ENCODE measurements at regions not wholly inside any gene's neighbourhood (a gene's known extent, or its start where the extent isn't known, plus 50 kb on each side); places are given as distances from the start of the nearest gene placed in this dataset.

DNA sequence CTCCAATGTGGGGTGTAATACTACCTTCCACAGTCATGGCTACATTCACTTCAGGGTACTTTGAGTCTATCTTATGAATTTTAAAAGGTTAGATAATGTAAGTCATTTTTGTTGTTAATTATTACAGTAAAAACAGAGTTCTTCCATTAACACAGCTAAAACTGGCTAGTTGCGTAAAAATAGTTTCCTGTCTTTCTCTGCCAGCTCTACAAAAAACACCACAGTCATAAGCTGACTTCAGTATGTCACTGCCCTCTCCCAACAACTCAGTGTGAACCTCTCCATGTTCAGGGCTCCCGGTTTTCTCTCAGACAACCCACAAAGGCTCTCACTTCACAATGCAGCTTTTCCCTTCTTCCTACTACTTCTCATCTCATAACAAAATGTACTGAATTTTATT lies 84.8 kb upstream of the ITGA1 start:
- Histone ChIP-seq H3K36me3 (ENCODE audit: insufficient read depth, low read length) (no peaks in the 10 kb centered on the region), H3K79me2 (replicated peaks; ENCODE audit: insufficient read depth, low read length) (no peaks in the 10 kb centered on the region), H3K4me2 (ENCODE audit: low read length) (no peak overlapping the region), H3K27ac (ENCODE audit: low read length) (no peak overlapping the region), H3K9me3 (ENCODE audit: low read length) (no peaks in the 10 kb centered on the region), H3K9ac (ENCODE audit: low read length) (no peak overlapping the region), H2AFZ (ENCODE audit: low read depth, low read length) (no peak overlapping the region), H4K20me1 (ENCODE audit: insufficient read depth) (no peaks in the 10 kb centered on the region), H3K9me2 (ENCODE audit: insufficient read depth, low read length) (no peaks in the 10 kb centered on the region), H3K4me3 (ENCODE audit: low read length) (no peak overlapping the region), H3F3A (ENCODE audit: insufficient read depth, low read length, poor library complexity, severe bottlenecking) (no peaks in the 10 kb centered on the region), H3K27me3 (ENCODE audit: insufficient read depth, low read depth, low read length) (no peaks in the 10 kb centered on the region)
- TF ChIP-seq EZH2 (IDR thresholded peaks at IDR 0.05; ENCODE audit: borderline replicate concordance, insufficient read depth, low read length, poor library complexity, severe bottlenecking) (no peak), TAF1 (IDR thresholded peaks at IDR 0.05; ENCODE audit: low read depth) (no peak), RAD21 (conservative IDR thresholded peaks at IDR 0.05) (no peak), POLR2AphosphoS5 (IDR thresholded peaks at IDR 0.05) (no peak), SMC3 (conservative IDR thresholded peaks at IDR 0.05; ENCODE audit: poor library complexity) (no peak), MXI1 (conservative IDR thresholded peaks at IDR 0.05; ENCODE audit: poor library complexity, severe bottlenecking) (no peak), EP300 (conservative IDR thresholded peaks at IDR 0.05; ENCODE audit: poor library complexity, severe bottlenecking) (no peak)
- TF ChIP-seq, protein P1, sequence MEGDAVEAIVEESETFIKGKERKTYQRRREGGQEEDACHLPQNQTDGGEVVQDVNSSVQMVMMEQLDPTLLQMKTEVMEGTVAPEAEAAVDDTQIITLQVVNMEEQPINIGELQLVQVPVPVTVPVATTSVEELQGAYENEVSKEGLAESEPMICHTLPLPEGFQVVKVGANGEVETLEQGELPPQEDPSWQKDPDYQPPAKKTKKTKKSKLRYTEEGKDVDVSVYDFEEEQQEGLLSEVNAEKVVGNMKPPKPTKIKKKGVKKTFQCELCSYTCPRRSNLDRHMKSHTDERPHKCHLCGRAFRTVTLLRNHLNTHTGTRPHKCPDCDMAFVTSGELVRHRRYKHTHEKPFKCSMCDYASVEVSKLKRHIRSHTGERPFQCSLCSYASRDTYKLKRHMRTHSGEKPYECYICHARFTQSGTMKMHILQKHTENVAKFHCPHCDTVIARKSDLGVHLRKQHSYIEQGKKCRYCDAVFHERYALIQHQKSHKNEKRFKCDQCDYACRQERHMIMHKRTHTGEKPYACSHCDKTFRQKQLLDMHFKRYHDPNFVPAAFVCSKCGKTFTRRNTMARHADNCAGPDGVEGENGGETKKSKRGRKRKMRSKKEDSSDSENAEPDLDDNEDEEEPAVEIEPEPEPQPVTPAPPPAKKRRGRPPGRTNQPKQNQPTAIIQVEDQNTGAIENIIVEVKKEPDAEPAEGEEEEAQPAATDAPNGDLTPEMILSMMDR (IDR thresholded peaks at IDR 0.05; ENCODE audit: poor library complexity, severe bottlenecking): no peak
- TF ChIP-seq, protein P2, sequence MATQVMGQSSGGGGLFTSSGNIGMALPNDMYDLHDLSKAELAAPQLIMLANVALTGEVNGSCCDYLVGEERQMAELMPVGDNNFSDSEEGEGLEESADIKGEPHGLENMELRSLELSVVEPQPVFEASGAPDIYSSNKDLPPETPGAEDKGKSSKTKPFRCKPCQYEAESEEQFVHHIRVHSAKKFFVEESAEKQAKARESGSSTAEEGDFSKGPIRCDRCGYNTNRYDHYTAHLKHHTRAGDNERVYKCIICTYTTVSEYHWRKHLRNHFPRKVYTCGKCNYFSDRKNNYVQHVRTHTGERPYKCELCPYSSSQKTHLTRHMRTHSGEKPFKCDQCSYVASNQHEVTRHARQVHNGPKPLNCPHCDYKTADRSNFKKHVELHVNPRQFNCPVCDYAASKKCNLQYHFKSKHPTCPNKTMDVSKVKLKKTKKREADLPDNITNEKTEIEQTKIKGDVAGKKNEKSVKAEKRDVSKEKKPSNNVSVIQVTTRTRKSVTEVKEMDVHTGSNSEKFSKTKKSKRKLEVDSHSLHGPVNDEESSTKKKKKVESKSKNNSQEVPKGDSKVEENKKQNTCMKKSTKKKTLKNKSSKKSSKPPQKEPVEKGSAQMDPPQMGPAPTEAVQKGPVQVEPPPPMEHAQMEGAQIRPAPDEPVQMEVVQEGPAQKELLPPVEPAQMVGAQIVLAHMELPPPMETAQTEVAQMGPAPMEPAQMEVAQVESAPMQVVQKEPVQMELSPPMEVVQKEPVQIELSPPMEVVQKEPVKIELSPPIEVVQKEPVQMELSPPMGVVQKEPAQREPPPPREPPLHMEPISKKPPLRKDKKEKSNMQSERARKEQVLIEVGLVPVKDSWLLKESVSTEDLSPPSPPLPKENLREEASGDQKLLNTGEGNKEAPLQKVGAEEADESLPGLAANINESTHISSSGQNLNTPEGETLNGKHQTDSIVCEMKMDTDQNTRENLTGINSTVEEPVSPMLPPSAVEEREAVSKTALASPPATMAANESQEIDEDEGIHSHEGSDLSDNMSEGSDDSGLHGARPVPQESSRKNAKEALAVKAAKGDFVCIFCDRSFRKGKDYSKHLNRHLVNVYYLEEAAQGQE (IDR thresholded peaks at IDR 0.05; ENCODE audit: borderline replicate concordance): no peak

DNA sequence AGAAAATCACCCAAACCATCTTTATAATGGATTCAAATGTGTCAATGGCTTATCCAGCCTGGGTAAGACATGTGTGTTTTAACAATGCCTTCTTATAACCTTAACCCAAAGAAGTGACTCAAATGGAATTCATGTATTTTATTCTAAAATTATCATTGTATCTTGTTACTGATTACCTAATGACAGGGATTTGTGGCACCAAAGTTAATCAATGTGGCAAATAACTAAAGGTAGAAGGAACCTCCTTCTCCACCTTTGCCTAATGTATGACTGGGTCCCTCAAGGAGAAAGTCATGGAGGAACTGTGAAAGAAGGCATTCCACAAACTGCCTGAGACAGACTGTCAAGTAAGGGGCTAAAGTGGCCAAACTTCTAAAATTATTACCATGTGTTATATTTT lies 84.4 kb upstream of the ITGA1 start:
- H3K4me3 ChIP-seq (ENCODE audit: low read length): no peak overlapping the region
- TF ChIP-seq POLR2AphosphoS5 (IDR thresholded peaks at IDR 0.05) (no peak), MXI1 (conservative IDR thresholded peaks at IDR 0.05; ENCODE audit: poor library complexity, severe bottlenecking) (no peak), EZH2 (IDR thresholded peaks at IDR 0.05; ENCODE audit: borderline replicate concordance, insufficient read depth, low read length, poor library complexity, severe bottlenecking) (no peak), TAF1 (IDR thresholded peaks at IDR 0.05; ENCODE audit: low read depth) (no peak), RAD21 (conservative IDR thresholded peaks at IDR 0.05) (no peak), EP300 (conservative IDR thresholded peaks at IDR 0.05; ENCODE audit: poor library complexity, severe bottlenecking) (no peak), SMC3 (conservative IDR thresholded peaks at IDR 0.05; ENCODE audit: poor library complexity) (no peak)
- TF ChIP-seq, protein P1 (IDR thresholded peaks at IDR 0.05; ENCODE audit: poor library complexity, severe bottlenecking): no peak
- TF ChIP-seq, protein P2 (IDR thresholded peaks at IDR 0.05; ENCODE audit: borderline replicate concordance): no peak
- H2AFZ ChIP-seq (ENCODE audit: low read depth, low read length): no peak overlapping the region
- no peak overlapping the region for H3K4me2 ChIP-seq (ENCODE audit: low read length)
- no peaks in the 10 kb centered on the region for H3K9me3 ChIP-seq (ENCODE audit: low read length)
- no peaks in the 10 kb centered on the region for H3K9me2 ChIP-seq (ENCODE audit: insufficient read depth, low read length)
- no peak overlapping the region for H3K9ac ChIP-seq (ENCODE audit: low read length)
- no peak overlapping the region for H3K27ac ChIP-seq (ENCODE audit: low read length)
- no peaks in the 10 kb centered on the region for H3K79me2 ChIP-seq (replicated peaks; ENCODE audit: insufficient read depth, low read length)
- no peaks in the 10 kb centered on the region for H4K20me1 ChIP-seq (ENCODE audit: insufficient read depth)
- no peaks in the 10 kb centered on the region for H3K36me3 ChIP-seq (ENCODE audit: insufficient read depth, low read length)
- no peaks in the 10 kb centered on the region for H3K27me3 ChIP-seq (ENCODE audit: insufficient read depth, low read depth, low read length)
- H3F3A ChIP-seq (ENCODE audit: insufficient read depth, low read length, poor library complexity, severe bottlenecking): no peaks in the 10 kb centered on the region
